OCI-LY1 (cell line): ENCODE measurements at regions not wholly inside any gene's neighbourhood (a gene's known extent, or its start where the extent isn't known, plus 50 kb on each side); places are given as distances from the start of the nearest gene placed in this dataset.

ENCODE experiments used
- EZH2 ChIP-seq: fragments of 200-600 bp; sonication (generic), shearing (Covaris generic); IDR thresholded peaks from 2 replicates; pipeline ENCODE4 v1.8.0; 2017; ENCODE audit warnings: borderline replicate concordance, mixed run types, mild to moderate bottlenecking, antibody characterized with exemption, low read length, moderate library complexity, mixed read lengths
- TF ChIP-seq, protein P1 (sequence below): fragments of 200-600 bp; sonication (generic), shearing (Covaris generic); IDR thresholded peaks from 2 replicates; pipeline ENCODE4 v1.5.1; 2017; ENCODE audit warnings: mild to moderate bottlenecking, antibody characterized with exemption, low read length, moderate library complexity, mixed read lengths

DNA sequence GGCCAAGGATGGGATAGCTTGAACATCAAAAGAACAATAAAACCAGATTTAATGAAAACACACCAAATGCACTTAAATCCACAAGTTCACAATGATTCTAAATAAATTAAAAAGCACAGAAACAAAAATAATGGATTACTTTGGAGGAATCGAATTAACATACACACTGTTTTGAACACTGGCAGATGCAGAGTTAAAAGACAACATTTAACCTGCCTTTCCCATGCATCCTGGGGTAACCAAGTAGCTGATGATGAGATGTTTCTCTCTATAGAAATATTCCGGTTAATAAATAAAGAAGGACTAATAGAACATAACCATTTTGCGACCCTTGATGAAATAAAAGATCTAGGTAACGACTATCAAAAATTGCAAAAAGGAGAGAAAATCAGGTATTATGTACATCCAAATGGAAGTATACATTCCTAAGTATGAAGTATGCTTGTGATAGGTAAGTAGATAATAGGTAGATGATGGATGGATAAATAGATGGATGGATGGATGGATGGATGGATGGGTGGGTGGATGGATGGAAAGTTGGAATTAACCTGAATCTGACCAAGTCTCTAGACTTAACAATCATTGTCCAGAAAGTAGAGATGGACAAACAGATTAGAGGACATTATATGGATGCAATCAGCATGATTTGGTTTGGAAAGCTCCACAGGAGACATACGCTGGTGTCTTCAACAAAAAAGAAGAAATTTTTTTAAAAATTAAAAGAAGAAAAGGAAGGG lies 57.4 kb upstream of the MYCN start:
- TF ChIP-seq, protein P1, sequence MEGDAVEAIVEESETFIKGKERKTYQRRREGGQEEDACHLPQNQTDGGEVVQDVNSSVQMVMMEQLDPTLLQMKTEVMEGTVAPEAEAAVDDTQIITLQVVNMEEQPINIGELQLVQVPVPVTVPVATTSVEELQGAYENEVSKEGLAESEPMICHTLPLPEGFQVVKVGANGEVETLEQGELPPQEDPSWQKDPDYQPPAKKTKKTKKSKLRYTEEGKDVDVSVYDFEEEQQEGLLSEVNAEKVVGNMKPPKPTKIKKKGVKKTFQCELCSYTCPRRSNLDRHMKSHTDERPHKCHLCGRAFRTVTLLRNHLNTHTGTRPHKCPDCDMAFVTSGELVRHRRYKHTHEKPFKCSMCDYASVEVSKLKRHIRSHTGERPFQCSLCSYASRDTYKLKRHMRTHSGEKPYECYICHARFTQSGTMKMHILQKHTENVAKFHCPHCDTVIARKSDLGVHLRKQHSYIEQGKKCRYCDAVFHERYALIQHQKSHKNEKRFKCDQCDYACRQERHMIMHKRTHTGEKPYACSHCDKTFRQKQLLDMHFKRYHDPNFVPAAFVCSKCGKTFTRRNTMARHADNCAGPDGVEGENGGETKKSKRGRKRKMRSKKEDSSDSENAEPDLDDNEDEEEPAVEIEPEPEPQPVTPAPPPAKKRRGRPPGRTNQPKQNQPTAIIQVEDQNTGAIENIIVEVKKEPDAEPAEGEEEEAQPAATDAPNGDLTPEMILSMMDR = no peak
- TF ChIP-seq EZH2 = no peak
